SU-DHL-6 (cell line): ENCODE measurements at regions not wholly inside any gene's neighbourhood (a gene's known extent, or its start where the extent isn't known, plus 50 kb on each side); places are given as distances from the start of the nearest gene placed in this dataset.

ENCODE experiments used
- H2AFZ ChIP-seq: fragments of 200-600 bp; sonication (generic); 2 replicates; pipeline ENCODE4 v1.6.1; 2014; ENCODE audit warnings: low read depth, mild to moderate bottlenecking, moderate library complexity, mixed read lengths, antibody characterized with exemption, low read length; ENCODE audit not compliant: severe bottlenecking
- H3F3A ChIP-seq: fragments of 200-600 bp; shearing (Covaris generic); 2 replicates; pipeline ENCODE4 v1.6.0; 2016; ENCODE audit warnings: antibody characterized with exemption, mild to moderate bottlenecking; ENCODE audit not compliant: insufficient read depth
- H3K27ac ChIP-seq: fragments of 200-600 bp; sonication (generic); 2 replicates; pipeline ENCODE4 v1.5.1; 2016; ENCODE audit warnings: low read depth, mild to moderate bottlenecking, low read length, moderate library complexity, mixed read lengths
- H3K27me3 ChIP-seq: fragments of 200-600 bp; sonication (generic), shearing (Covaris generic); 2 replicates; pipeline ENCODE4 v1.6.0; 2014; ENCODE audit warnings: mild to moderate bottlenecking, low read length
- H3K36me3 ChIP-seq: fragments of 200-600 bp; sonication (generic); 2 replicates; pipeline ENCODE4 v1.6.1; 2014; ENCODE audit warnings: mild to moderate bottlenecking, low read length, mixed read lengths
- H3K4me2 ChIP-seq: fragments of 300-600, 200-600 bp; shearing (Covaris generic), sonication (generic); 2 replicates; pipeline ENCODE4 v1.6.0; 2014; ENCODE audit warnings: low read length, low read depth, mild to moderate bottlenecking; ENCODE audit not compliant: poor library complexity, severe bottlenecking
- H3K4me3 ChIP-seq: fragments of 200-600 bp; sonication (generic); 2 replicates; pipeline ENCODE4 v1.5.1; 2014; ENCODE audit warnings: antibody characterized with exemption, low read length, mild to moderate bottlenecking, mixed read lengths; ENCODE audit not compliant: insufficient read depth, poor library complexity, severe bottlenecking
- H3K79me2 ChIP-seq: fragments of 200-600 bp; sonication (generic); 2 replicates; pipeline ENCODE4 v1.6.1; 2014; ENCODE audit warnings: mild to moderate bottlenecking, low read length, moderate library complexity; ENCODE audit not compliant: insufficient read depth
- H3K9ac ChIP-seq: fragments of 200-600 bp; sonication (generic); 2 replicates; pipeline ENCODE4 v1.7.0; 2014; ENCODE audit warnings: mild to moderate bottlenecking, low read length
- H3K9me2 ChIP-seq: fragments of 200-600 bp; sonication (generic); replicated peaks from 2 replicates; pipeline ENCODE4 v1.6.1; 2014; ENCODE audit warnings: low read length; ENCODE audit not compliant: insufficient read depth
- H3K9me3 ChIP-seq: fragments of 200-600 bp; sonication (generic); 2 replicates; pipeline ENCODE4 v1.6.1; 2014; ENCODE audit warnings: low read length, mixed read lengths; ENCODE audit not compliant: insufficient read depth
- H4K20me1 ChIP-seq: fragments of 200-600 bp; sonication (generic); 2 replicates; pipeline ENCODE4 v1.6.1; 2014; ENCODE audit warnings: low read depth, mild to moderate bottlenecking, antibody characterized with exemption, low read length, moderate library complexity, mixed read lengths
- CTCF ChIP-seq: fragments of 200-600 bp; sonication (generic); IDR thresholded peaks from one replicate; pipeline ENCODE4 v1.5.1; 2017; ENCODE audit warnings: antibody characterized with exemption, mild to moderate bottlenecking, low read length, moderate library complexity; ENCODE audit not compliant: insufficient read depth, poor library complexity, severe bottlenecking
- EZH2phosphoT487 ChIP-seq: fragments of 200-600 bp; sonication (generic), shearing (Covaris generic); conservative IDR thresholded peaks from 2 replicates; pipeline ENCODE4 v1.6.1; 2018; ENCODE audit warnings: mild to moderate bottlenecking, antibody characterized with exemption, low read length, moderate library complexity, mixed read lengths

DNA sequence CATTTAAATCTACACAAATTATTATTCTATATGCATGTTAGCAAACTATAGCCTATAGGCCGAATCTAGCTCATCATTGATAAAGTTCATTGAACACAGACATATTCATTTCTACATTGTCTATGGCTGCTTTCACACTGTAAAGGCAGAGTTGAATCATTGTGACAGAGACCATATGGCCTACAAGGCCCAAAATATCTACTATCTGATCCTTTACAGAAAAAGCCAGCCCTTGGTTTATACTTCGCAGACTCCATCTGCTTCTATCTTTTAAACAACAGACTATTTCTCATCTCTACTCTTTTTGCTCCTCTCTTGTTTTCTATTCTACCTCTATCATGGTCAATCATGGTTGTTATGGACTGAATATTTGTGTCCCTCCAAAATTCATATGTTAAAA is 190.7 kb downstream of the EXOC5 start:
- Histone ChIP-seq H3K4me3 (no peak overlapping the region), H3K27me3 (no peaks in the 10 kb centered on the region), H3K27ac (no peak overlapping the region)

DNA sequence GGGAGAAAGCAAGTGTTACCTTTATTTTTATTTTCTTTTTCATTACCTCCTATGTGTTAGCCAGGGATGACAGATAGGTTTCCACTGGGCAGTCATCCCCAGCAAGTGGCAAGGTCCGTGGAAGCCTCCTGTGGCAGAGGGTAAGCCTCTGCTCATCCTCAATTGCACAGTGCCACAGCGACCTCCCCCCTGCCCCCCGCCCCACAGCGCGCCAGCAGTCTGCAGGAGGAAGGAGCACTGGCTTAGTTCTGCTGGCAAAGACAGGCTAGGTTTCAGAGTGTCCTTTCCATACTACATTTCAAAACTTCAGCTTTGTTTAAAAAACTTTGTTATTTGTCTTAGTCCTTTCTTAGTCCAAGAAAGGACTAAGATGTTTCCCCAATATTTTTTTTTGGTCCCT is 194.7 kb downstream of the EXOC5 start:
- H3K27me3 ChIP-seq = no peaks in the 10 kb centered on the region

More for the DNA sequence above, 190.7 kb downstream of the EXOC5 start:
- Histone ChIP-seq H3K9me2 (no peaks in the 10 kb centered on the region), H3K36me3 (no peaks in the 10 kb centered on the region), H3K9ac (no peak overlapping the region), H2AFZ (no peak overlapping the region), H3F3A (no peaks in the 10 kb centered on the region), H4K20me1 (no peaks in the 10 kb centered on the region), H3K79me2 (no peaks in the 10 kb centered on the region), H3K9me3 (no peaks in the 10 kb centered on the region), H3K4me2 (no peak overlapping the region)
- TF ChIP-seq CTCF (no peak), EZH2phosphoT487 (no peak)

GRCh38 chr14:57071639-57072038 is 197.1 kb downstream of the EXOC5 start:
- no peaks in the 10 kb centered on the region for H3K9me2 ChIP-seq
- H3K36me3 ChIP-seq = no peaks in the 10 kb centered on the region
- no peak overlapping the region for H3K4me3 ChIP-seq
- no peaks in the 10 kb centered on the region for H3K9me3 ChIP-seq
- no peaks in the 10 kb centered on the region for H4K20me1 ChIP-seq
- no peaks in the 10 kb centered on the region for H3K27me3 ChIP-seq
- H3K79me2 ChIP-seq = no peaks in the 10 kb centered on the region
- H3K27ac ChIP-seq = no peak overlapping the region
- H3K9ac ChIP-seq = no peak overlapping the region
- H3K4me2 ChIP-seq = no peak overlapping the region
- no peak overlapping the region for H2AFZ ChIP-seq
- TF ChIP-seq CTCF (no peak), EZH2phosphoT487 (no peak)
- no peaks in the 10 kb centered on the region for H3F3A ChIP-seq

More for the DNA sequence above, 194.7 kb downstream of the EXOC5 start:
- Histone ChIP-seq H3F3A (no peaks in the 10 kb centered on the region), H2AFZ (no peak overlapping the region), H3K4me3 (no peak overlapping the region), H3K9me3 (no peaks in the 10 kb centered on the region), H3K36me3 (no peaks in the 10 kb centered on the region), H3K4me2 (no peak overlapping the region), H3K27ac (no peak overlapping the region), H4K20me1 (no peaks in the 10 kb centered on the region), H3K9ac (no peak overlapping the region), H3K79me2 (no peaks in the 10 kb centered on the region), H3K9me2 (no peaks in the 10 kb centered on the region)
- TF ChIP-seq EZH2phosphoT487 (no peak), CTCF (no peak)

GRCh38 chr14:57069702-57070101 is 199.0 kb downstream of the EXOC5 start:
- Histone ChIP-seq H3K9ac (no peak overlapping the region), H4K20me1 (no peaks in the 10 kb centered on the region), H3K4me3 (no peak overlapping the region), H3K36me3 (no peaks in the 10 kb centered on the region), H2AFZ (no peak overlapping the region), H3K4me2 (no peak overlapping the region), H3K79me2 (no peaks in the 10 kb centered on the region), H3K27me3 (no peaks in the 10 kb centered on the region), H3K9me2 (no peaks in the 10 kb centered on the region), H3F3A (no peaks in the 10 kb centered on the region), H3K9me3 (no peaks in the 10 kb centered on the region), H3K27ac (no peak overlapping the region)
- TF ChIP-seq EZH2phosphoT487 (no peak), CTCF (no peak)
